Left lung (tissue), 4 donors: ENCODE measurements at regions not wholly inside any gene's neighbourhood (a gene's known extent, or its start where the extent isn't known, plus 50 kb on each side); places are given as distances from the start of the nearest gene placed in this dataset.
A peak's percentile ranks its signal among the peaks of the same experiment; 100 is the strongest.

Experiments used
- ATAC-seq: fragments of 200-7000 bp; cut with Tn5 transposase; one replicate; pipeline ENCODE4 v1.9.1; 2020; ENCODE audit warnings: moderate library complexity
- DNase-seq, 4 donors: peaks; one replicate each; pipeline ENCODE4 v3.0.0-alpha.2; 2013 to 2020
- H3K27ac ChIP-seq, 2 donors: fragments of 200-600 bp; sonication (generic) in 1 of 2; one replicate each; pipeline versions ENCODE4 v1.5.0 to v1.8.0; 2020 to 2021
- H3K27me3 ChIP-seq, 2 donors: fragments of 200-600 bp; sonication (generic) in 1 of 2; one replicate each; pipeline versions ENCODE4 v1.5.0 to v1.8.0; 2020 to 2021
- H3K36me3 ChIP-seq, 2 donors: fragments of 200-600 bp; sonication (generic) in 1 of 2; one replicate each; pipeline versions ENCODE4 v1.5.0 to v1.8.0; 2020 to 2021
- H3K4me1 ChIP-seq, 2 donors: fragments of 200-600 bp; one replicate each; pipeline ENCODE4 v1.8.0; 2021
- H3K4me3 ChIP-seq, 2 donors: fragments of 200-600 bp; sonication (generic) in 1 of 2; one replicate each; pipeline versions ENCODE4 v1.5.0 to v1.8.0; 2020 to 2021; ENCODE audit warnings: mild to moderate bottlenecking in 1 of 2
- H3K9me3 ChIP-seq, 2 donors: fragments of 200-600 bp; sonication (generic) in 1 of 2; one replicate each; pipeline versions ENCODE4 v1.5.0 to v1.8.0; 2020 to 2021
- intact Hi-C, 2 donors: fragments of 100-400 bp; cut with DNase I; formaldehyde crosslinking; loops; one replicate each; pipeline versions ENCODE4 v1.11.2 to v1.14.2; 2022
- TF ChIP-seq, protein P1 (sequence below), 2 donors: fragments of 200-600 bp; sonication (generic) in 1 of 2; IDR thresholded peaks; one replicate each; pipeline versions ENCODE4 v1.5.0 to v1.8.0; 2021; ENCODE audit warnings: antibody characterized with exemption in 2 of 2
- donor health status: DM: no; HTN: yes; CAD: no.
- donor health status: DM: no; HTN: no; CAD: no.

DNA sequence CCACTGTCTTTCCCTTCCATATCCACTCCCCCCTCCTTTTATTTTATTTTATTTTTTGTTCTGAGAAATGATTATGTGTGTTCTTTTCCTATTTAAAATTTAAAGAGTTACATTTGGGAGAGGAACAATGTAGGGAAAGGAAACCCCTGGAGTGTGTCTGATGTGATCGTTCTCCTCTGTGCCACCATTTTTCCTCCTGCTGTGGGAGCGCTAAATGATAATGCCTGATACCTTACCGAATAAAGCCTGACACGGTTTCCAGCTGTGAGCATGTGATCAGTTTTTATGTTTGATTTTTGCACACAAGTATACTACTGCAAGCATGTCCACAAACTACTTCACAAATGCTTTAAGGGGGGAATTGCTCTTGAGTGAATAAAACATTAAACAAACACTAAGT, 317.8 kb upstream of the FANCL start:
- TF ChIP-seq, protein P1, sequence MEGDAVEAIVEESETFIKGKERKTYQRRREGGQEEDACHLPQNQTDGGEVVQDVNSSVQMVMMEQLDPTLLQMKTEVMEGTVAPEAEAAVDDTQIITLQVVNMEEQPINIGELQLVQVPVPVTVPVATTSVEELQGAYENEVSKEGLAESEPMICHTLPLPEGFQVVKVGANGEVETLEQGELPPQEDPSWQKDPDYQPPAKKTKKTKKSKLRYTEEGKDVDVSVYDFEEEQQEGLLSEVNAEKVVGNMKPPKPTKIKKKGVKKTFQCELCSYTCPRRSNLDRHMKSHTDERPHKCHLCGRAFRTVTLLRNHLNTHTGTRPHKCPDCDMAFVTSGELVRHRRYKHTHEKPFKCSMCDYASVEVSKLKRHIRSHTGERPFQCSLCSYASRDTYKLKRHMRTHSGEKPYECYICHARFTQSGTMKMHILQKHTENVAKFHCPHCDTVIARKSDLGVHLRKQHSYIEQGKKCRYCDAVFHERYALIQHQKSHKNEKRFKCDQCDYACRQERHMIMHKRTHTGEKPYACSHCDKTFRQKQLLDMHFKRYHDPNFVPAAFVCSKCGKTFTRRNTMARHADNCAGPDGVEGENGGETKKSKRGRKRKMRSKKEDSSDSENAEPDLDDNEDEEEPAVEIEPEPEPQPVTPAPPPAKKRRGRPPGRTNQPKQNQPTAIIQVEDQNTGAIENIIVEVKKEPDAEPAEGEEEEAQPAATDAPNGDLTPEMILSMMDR (IDR thresholded peaks at IDR 0.05) = no peak
- DNase-seq (no peak), ATAC-seq (peak; percentile 37)
- H3K36me3 ChIP-seq = no peaks in the 10 kb centered on the region
- H3K27me3 ChIP-seq = no peaks in the 10 kb centered on the region
- no peaks in the 10 kb centered on the region for H3K4me1 ChIP-seq
- intact Hi-C loops = no loop called here
- H3K27ac ChIP-seq = no peak overlapping the region
- H3K9me3 ChIP-seq = no peaks in the 10 kb centered on the region
- no peak overlapping the region for H3K4me3 ChIP-seq

DNA sequence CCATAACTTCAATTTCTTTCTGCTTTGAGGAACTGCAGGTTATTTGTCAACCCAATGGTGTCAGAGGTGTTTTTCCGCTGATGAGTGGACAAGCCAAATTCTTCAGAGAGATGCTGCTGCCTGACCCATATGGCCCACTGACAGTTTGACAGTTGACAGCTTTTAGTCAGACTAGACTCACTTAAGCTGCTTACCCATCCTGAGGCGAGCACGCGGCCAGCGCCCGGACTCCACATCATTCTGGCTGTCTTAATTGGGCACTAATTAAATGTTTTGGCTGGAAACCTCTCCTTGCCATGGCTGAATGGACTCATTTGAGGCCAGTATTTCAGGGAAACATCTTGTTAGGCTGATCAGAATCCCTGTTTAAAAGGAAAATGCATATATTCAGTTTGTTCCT, 316.1 kb upstream of the FANCL start:
- Histone ChIP-seq H3K36me3 (no peaks in the 10 kb centered on the region), H3K27me3 (no peaks in the 10 kb centered on the region), H3K27ac (no peak overlapping the region), H3K9me3 (no peaks in the 10 kb centered on the region), H3K4me3 (no peak overlapping the region), H3K4me1 (no peaks in the 10 kb centered on the region)
- TF ChIP-seq, protein P1 (IDR thresholded peaks at IDR 0.05) = no peak
- no peak for ATAC-seq
- DNase-seq = no peak
- intact Hi-C loops = no loop called here

DNA sequence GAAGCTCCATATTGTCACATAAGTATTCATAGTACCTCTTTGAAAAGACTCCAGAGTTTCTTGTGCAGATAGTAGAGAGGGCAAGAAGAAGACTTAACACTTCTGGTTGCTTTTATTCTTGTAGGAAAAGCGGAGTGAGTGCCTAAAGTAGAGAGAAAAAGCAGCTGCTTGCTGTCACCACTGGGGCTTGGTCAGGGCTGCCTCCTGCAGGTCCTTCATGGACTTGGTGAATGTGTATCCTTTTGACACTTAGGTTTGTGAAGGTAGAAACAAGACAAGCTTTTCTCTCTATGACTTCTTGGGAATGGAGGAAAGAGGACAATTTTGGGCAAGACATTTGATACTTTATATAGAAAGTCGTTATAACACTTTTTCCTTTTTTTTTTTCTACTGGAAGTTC, 312.8 kb upstream of the FANCL start:
- Histone ChIP-seq H3K4me3 (no peak overlapping the region), H3K4me1 (no peaks in the 10 kb centered on the region), H3K36me3 (no peaks in the 10 kb centered on the region), H3K27ac (no peak overlapping the region), H3K27me3 (no peaks in the 10 kb centered on the region), H3K9me3 (no peaks in the 10 kb centered on the region)
- DNase-seq (peak in 1 of 4 donors; percentile 36), ATAC-seq (peak; percentile 59)
- TF ChIP-seq, protein P1 (IDR thresholded peaks at IDR 0.05) = no peak
- intact Hi-C loops = no loop called here

DNA sequence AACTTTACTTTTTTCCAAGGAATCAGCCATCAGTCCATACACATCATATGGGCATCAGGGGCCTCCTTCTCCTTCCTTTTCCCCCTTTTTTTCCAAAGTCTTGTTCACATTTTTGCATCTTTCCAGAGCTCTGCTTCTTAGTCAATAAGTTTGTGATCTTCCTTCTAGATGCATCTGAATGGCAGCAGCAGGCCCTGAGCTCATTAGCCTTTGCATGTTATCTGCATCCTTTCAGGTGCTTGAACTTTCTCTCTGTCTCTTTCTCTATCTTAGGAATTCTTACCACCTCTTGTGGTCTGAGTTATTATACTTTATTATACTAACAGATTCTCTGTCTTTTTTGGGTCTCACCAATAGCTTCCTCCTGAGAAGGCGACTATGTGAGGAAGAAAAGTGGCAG, 312.4 kb upstream of the FANCL start:
- Histone ChIP-seq H3K9me3 (no peaks in the 10 kb centered on the region), H3K27me3 (no peaks in the 10 kb centered on the region), H3K4me1 (no peaks in the 10 kb centered on the region), H3K4me3 (no peak overlapping the region), H3K27ac (no peak overlapping the region), H3K36me3 (no peaks in the 10 kb centered on the region)
- ATAC-seq = no peak
- intact Hi-C loops = no loop called here
- TF ChIP-seq, protein P1 (IDR thresholded peaks at IDR 0.05) = no peak
- no peak for DNase-seq

DNA sequence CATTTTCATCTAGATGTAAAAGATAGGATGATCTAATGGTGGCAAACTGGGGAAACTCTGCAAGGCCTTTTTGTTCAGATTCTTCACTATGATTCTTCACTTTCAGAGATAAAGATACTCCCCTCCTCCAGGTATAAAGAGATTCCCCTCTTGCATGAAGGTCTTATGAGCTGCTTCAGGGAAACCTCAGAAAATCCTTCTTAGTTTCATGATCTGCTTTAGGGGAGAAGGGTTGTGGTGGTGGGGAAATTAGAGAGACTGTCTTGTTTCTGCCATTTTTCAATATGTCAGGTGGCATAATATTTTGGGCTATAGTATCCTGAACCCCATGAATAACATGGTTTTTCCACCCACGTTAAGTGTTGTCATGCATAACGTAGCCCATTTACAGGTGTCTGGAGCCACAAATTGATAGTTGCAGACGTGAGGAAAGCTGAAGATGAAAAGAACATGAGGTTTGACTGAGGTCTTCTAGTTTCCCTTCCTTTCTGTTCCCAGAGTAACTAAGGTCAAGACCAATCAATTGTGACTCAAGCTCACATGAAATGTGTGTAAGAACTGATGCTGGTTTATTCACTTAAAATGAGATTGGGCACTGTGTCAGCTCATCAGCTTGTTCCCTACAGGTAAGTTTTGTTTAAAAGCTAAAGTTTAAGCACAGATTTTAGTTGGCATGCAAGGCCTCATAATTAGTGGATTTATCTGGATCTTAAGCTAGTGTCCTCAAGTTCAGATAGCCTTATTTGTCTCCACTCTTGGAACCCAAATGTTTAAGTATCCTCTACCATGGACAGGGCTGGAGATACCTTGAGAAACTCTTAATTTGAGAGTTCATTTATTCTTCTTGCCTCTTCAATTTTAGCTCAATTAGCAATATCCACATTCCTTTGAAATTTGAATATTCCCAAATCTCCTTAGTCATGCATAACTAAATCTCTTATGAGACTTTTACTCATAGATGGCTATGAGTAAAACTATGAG, 304.5 kb upstream of the FANCL start:
- no peaks in the 10 kb centered on the region for H3K36me3 ChIP-seq
- H3K9me3 ChIP-seq = no peaks in the 10 kb centered on the region
- no peaks in the 10 kb centered on the region for H3K27me3 ChIP-seq
- no peaks in the 10 kb centered on the region for H3K4me1 ChIP-seq
- no peak for DNase-seq
- no peak overlapping the region for H3K27ac ChIP-seq
- ATAC-seq = no peak
- no peak overlapping the region for H3K4me3 ChIP-seq
- TF ChIP-seq, protein P1 (IDR thresholded peaks at IDR 0.05) = no peak
- intact Hi-C loops = no loop called here
